Mammary epithelial cell (primary cell): ENCODE measurements at regions not wholly inside any gene's neighbourhood (a gene's known extent, or its start where the extent isn't known, plus 50 kb on each side); places are given as distances from the start of the nearest gene placed in this dataset.

Experiments used
- CTCF ChIP-seq, 2 donors: IDR thresholded peaks in 1 of 2; conservative IDR thresholded peaks in 1 of 2; 2 replicates each; pipeline ENCODE4 v1.5.1; 2011 to 2012; ENCODE audit warnings: inconsistent platforms in 2 of 2, low read length in 2 of 2, mild to moderate bottlenecking in 2 of 2, control low read depth in 1 of 2, low read depth in 1 of 2; ENCODE audit not compliant: insufficient read depth in 1 of 2; ENCODE audit errors: extremely low read depth in 1 of 2
- EZH2 ChIP-seq: IDR thresholded peaks from 2 replicates; pipeline ENCODE4 v1.6.1; 2012; ENCODE audit warnings: low read length, inconsistent platforms, borderline replicate concordance

GRCh38 chr22:46068181-46068592 is 82.1 kb upstream of the PPARA start:
- TF ChIP-seq EZH2 = no peak
- TF ChIP-seq CTCF (conservative IDR thresholded peaks at IDR 0.05 in 1 of 2, IDR thresholded peaks at IDR 0.05 in 1 of 2; ENCODE audit: extremely low read depth in 1 of 2, insufficient read depth in 1 of 2, low read depth in 1 of 2, low read length in 2 of 2) = no peak
